ENCODE measurements at regions not wholly inside any gene's neighbourhood (a gene's known extent, or its start where the extent isn't known, plus 50 kb on each side); places are given as distances from the start of the nearest gene placed in this dataset.

- no peak for DNase-seq
Measured at GRCh38 chr5:135234242-135234641, 164.8 kb downstream of the MACROH2A1 start.

- no peak for DNase-seq
Measured at GRCh38 chr5:135233477-135233876, 165.6 kb downstream of the MACROH2A1 start.

- no peak for DNase-seq
Measured at GRCh38 chr5:135232958-135233357, 166.1 kb downstream of the MACROH2A1 start.

DNA sequence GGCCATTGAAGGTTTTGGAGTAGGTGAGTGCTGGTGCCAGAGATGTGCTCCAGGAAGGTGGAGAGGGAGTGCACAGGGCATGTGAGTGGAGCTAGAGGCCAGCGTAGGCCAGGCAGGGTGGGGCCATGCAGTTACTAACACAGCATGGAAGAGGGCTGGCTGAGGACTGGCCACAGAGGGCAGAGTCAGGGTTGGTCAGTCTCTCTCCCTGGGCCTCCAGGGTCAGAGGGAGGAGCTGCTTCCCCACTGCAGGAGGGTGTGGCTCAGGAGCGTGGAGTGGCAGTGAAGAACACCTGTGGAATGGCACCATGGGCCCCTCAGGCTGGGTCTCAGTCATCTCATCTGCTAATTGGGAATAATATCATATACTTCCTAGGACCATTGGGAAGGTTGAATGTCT, 167.7 kb downstream of the MACROH2A1 start:
- DNase-seq: no peak

GRCh38 chr5:135230251-135230925, 168.6 kb downstream of the MACROH2A1 start:
- DNase-seq: no peak

GRCh38 chr5:135229679-135230132, 169.3 kb downstream of the MACROH2A1 start:
- DNase-seq: no peak

- no peak for DNase-seq
Measured at GRCh38 chr5:135229122-135229521, 169.9 kb downstream of the MACROH2A1 start.

DNA sequence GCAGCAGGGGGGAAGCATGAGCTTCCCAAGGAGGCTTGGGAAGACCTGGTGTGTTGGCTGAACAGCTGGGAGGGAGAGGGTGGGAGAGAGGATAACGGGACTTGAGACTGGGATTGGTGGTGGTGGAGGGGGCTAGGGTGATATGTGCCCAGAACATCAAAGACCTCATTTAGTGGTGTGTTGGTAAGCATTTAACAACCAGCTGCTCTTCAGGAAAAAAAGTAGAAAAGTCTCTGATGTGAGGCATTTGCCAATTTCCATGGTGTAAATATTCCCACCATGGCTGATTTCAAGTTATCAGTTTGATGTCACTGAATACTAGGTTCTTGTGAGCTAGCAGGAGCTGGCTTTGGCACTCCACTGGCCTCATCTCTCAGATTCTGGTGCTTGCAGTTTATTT, 170.8 kb downstream of the MACROH2A1 start:
- DNase-seq: no peak

DNA sequence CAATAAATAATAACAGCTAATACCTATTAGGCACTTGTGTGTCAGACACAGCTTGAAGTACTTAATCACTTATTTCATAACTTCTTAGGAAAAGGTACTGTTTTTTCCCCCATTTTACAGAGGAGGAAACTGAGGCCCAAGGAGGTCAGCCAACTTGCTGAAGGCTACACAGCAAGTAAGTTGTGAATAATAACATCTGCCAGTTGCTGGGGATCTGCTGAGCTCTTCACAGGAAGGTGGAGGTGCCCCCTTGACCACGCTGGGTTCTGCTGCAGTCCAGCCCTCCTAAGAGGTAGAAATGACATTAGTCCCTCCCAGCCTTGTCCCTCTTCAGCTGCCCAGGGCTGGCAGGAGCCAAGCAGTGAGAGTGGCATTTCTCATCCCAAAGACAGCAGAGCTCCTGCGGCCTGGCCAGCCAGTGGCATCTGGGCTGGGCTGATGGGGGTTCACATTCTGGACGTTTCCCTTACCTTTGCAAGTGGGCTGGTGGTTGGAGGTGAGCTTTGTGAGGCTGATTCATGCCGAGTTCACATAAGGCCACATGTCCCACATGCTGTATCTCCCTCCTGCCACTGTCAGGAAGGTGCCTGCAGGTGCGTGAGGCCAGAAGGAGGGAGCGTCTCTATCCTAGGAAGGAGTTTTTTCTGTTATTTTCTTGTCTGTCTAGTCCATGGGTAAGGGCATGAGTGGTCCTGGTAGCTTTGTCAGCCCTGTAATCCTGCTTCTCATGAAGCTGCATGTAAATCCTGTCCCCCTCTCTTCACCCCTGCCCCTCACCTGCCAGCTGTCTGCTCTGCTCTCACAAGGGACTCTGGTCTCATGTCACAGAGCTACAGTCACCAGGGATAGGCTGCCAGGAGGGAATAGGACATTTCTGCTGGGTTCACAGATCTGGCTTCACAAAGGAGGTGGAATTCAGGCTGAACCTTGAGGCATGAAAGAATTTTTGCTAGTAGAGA, 171.7 kb downstream of the MACROH2A1 start:
- no peak for DNase-seq

DNA sequence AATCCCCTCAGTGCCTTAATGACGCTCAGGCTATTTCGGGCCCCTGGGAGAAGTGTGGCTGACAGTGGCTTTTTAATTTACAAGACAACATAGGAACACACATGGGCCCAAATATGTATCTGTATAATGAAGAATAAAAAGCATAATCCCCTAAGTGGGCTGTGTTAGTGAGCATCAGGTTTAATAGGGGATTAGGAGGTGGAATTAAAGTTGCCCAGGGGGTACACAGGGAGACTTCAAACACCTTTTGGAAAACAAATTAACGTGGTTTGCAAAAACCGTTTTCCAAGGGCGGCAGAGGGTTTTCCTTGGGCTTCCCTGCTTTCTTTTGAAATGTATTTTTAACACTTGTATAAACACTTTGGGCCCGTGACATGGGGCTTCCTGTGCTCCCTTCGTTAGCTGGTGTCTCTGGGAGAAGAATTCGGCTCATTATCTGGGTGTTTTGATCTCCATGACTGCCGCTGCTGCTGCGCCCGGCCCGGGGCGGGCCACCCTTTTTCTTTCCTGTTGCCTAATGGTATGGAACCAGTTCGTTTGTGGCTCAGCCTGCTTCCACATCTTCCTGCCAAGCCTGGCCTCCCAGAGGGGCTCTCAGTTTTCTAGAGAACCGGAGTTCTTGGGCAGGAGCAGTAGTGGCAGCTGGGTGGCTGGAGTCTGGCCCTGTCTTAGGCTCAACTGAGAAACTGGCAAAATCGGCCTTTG, 173.0 kb downstream of the MACROH2A1 start:
- DNase-seq: no peak

- DNase-seq: no peak
Measured at GRCh38 chr5:135223891-135224625, 175.0 kb downstream of the MACROH2A1 start.

- no peak for DNase-seq
Measured at GRCh38 chr5:135223404-135223803, 175.6 kb downstream of the MACROH2A1 start.

GRCh38 chr5:135222771-135223170, 176.3 kb downstream of the MACROH2A1 start:
- no peak for DNase-seq

DNA sequence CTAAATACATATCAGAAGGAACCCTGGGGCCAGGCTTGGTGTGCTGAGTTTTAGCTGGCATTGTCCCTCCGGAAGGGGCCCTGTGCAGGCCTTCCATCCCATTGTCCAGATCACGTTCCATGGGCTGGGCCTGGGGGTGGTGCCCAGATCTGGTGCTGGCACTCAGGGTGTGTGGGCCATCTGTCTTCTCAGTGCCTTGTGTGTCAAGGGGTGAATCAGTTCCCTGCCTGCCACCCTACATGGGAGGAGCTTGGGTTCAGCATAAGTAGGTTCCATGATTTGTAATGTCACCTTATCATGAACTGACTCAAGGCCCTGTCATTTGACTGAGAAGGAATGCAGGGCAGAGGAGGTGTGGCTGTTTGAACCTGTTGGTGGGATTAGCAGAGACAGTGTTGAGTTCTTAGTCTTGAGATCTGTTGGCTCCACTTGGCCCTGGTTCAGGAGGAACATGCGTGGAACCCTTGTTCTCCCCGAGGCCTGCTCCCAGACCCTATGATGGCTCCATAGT, 176.8 kb downstream of the MACROH2A1 start:
- DNase-seq: no peak

DNA sequence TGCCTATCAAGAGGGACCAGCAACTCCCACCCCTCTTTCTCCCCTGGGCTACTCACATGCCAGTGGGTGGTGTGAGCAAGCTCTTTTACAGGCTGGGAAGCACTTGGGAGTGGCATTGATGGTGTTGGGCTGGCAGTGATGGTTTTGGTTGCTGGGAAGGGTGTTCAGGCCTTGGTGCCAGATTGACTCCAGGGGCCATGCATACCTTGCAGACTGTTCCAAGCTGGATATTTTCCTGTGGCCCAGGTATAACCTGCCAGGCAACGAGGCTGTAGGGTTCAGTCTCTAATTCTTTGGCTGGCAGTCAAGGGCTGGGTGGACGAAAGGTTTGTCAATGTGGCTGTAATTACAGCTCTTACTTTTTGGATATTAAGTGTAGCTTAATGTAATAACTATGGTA, 177.3 kb downstream of the MACROH2A1 start:
- no peak for DNase-seq

DNA sequence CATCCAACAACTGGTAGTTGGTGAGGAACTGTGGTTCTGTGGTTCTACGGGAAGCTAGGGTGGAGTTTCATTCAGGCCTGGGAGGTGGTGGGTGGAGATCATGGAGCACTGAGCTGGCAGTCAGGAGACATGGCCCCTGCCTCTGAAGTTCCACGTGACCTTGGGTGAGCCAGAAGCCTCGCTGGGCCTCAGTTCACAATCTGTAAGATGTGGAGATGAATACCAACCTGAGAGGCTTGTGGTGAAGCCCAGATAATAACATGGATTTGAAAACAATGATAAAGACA, 177.9 kb downstream of the MACROH2A1 start:
- no peak for DNase-seq

GRCh38 chr5:135220394-135221186, 178.4 kb downstream of the MACROH2A1 start:
- DNase-seq: no peak

DNA sequence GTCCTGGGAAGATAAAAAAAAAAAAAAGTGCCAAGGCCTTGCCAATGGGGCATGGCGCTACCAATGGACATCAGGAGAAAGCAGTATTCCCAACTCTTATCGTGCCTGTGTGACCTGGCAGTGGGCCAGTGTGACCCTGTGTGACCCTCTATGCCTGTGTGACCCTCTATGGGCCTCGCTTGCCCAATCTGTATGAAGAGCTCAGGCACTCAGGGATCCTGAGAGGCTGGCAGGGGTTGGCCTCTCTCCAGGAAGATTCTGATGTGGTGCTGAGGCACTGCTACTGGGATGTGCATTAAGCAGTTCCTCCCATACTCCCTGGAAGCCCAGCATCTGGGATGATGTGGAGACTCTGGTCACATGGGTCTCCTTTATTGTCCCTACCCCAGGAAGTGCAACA, 179.2 kb downstream of the MACROH2A1 start:
- no peak for DNase-seq

DNA sequence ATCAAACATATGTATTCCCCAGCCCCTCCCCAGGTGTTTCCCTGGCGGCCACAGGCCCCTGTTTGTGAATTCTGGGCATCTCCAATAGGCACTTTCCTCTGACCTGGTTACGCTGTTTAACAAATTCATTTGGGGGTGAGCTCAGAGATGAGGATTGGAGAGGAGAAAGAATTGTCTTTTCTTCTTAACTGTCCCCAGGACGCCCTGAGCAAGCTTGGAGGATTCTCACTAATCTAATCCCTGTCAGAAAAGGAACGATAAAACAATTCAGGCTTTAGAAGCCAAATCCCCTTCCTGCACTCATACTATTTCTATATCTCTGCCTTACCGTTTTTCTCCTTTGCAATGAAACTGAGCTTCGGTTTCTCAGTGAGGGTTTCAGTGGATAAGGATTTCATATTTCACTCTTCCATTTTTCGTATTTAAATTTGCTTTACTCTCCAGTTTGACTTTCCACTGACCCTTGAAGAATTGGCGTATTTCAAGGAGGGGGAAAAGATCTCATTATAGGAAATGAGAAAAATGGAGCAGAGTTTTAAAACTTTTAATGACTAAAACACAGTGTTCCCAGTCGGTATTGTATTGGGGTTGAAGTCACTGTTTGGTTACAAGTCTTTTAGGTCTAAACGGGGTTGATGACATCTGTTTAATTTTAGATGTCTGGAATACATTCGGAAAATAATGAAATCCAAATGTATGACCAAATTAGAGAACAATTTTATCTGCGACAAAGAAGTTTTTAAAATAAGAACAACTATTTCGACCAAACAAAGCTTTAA, 180.1 kb downstream of the MACROH2A1 start:
- no peak for DNase-seq

DNA sequence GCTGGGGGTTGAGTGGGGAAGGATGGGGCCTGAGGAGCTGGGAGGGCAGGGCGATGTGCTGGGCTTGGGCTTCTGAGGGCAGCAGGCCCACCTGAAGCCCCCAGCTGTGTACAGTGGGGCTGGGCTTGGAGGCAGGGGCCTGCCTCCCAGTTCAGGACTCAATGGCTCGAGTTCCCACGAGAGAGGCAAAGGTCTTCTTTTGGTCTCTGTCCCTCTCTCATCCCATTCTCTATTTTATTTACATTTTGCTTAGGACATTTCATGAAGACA, 180.6 kb downstream of the MACROH2A1 start:
- no peak for DNase-seq
